Islet of Langerhans (tissue), 1 donor: ENCODE measurements at regions not wholly inside any gene's neighbourhood (a gene's known extent, or its start where the extent isn't known, plus 50 kb on each side); places are given as distances from the start of the nearest gene placed in this dataset.

ENCODE experiments used
- FAIRE-seq: peaks from one replicate; lab custom pipeline; 2011; peaks lifted over from hg19 to GRCh38; lab: Jason Lieb, UNC

- FAIRE-seq, result no peak
Observed at GRCh38 chr4:32268863-32269262, 1548.7 kb downstream of the PCDH7 start.

GRCh38 chr4:32290102-32290501 lies 1569.9 kb downstream of the PCDH7 start:
- no peak for FAIRE-seq

- FAIRE-seq, result no peak
Observed at GRCh38 chr4:32318926-32319325, 1598.8 kb downstream of the PCDH7 start.

- no peak for FAIRE-seq
Observed at GRCh38 chr4:32321421-32321820, 1601.3 kb downstream of the PCDH7 start.

- no peak for FAIRE-seq
Observed at GRCh38 chr4:32334759-32335158, 1614.6 kb downstream of the PCDH7 start.

- FAIRE-seq, result no peak
Observed at GRCh38 chr4:32337403-32337802, 1617.2 kb downstream of the PCDH7 start.

GRCh38 chr4:32340591-32340990 lies 1620.4 kb downstream of the PCDH7 start:
- no peak for FAIRE-seq

- FAIRE-seq, result no peak
Observed at GRCh38 chr4:32341342-32341741, 1621.2 kb downstream of the PCDH7 start.

- FAIRE-seq, result no peak
Observed at GRCh38 chr4:32342054-32342453, 1621.9 kb downstream of the PCDH7 start.

GRCh38 chr4:32349026-32349425 lies 1628.9 kb downstream of the PCDH7 start:
- no peak for FAIRE-seq

- FAIRE-seq, result no peak
Observed at GRCh38 chr4:32374206-32374605, 1654.0 kb downstream of the PCDH7 start.

- no peak for FAIRE-seq
Observed at GRCh38 chr4:32393806-32394205, 1673.6 kb downstream of the PCDH7 start.

GRCh38 chr4:32394255-32394654 lies 1674.1 kb downstream of the PCDH7 start:
- no peak for FAIRE-seq

- FAIRE-seq, result no peak
Observed at GRCh38 chr4:32396507-32397070, 1676.4 kb downstream of the PCDH7 start.

GRCh38 chr4:32400870-32401269 lies 1680.7 kb downstream of the PCDH7 start:
- no peak for FAIRE-seq

- no peak for FAIRE-seq
Observed at GRCh38 chr4:32417113-32417704, 1697.0 kb downstream of the PCDH7 start.

- no peak for FAIRE-seq
Observed at GRCh38 chr4:32423267-32423666, 1703.1 kb downstream of the PCDH7 start.

- no peak for FAIRE-seq
Observed at GRCh38 chr4:32425243-32425642, 1705.1 kb downstream of the PCDH7 start.

GRCh38 chr4:32427566-32427965 lies 1707.4 kb downstream of the PCDH7 start:
- FAIRE-seq, result no peak

- FAIRE-seq, result no peak
Observed at GRCh38 chr4:32429151-32429550, 1709.0 kb downstream of the PCDH7 start.

- FAIRE-seq, result no peak
Observed at GRCh38 chr4:32435308-32435707, 1715.1 kb downstream of the PCDH7 start.

- no peak for FAIRE-seq
Observed at GRCh38 chr4:32436816-32437215, 1716.6 kb downstream of the PCDH7 start.

- FAIRE-seq, result no peak
Observed at GRCh38 chr4:32440391-32440790, 1720.2 kb downstream of the PCDH7 start.

- no peak for FAIRE-seq
Observed at GRCh38 chr4:32454482-32454881, 1734.3 kb downstream of the PCDH7 start.

GRCh38 chr4:32455231-32455630 lies 1735.1 kb downstream of the PCDH7 start:
- no peak for FAIRE-seq
